ENCODE measurements at regions not wholly inside any gene's neighbourhood (a gene's known extent, or its start where the extent isn't known, plus 50 kb on each side); places are given as distances from the start of the nearest gene placed in this dataset.

- TF ChIP-seq SNAI2 (CRISPR knock-in tag; IDR thresholded peaks at IDR 0.05) (no peak), ZFP3 (CRISPR knock-in tag; IDR thresholded peaks at IDR 0.05) (no peak), PPARA (CRISPR knock-in tag; IDR thresholded peaks at IDR 0.05; ENCODE audit: borderline replicate concordance) (no peak), ARNTL (CRISPR knock-in tag; IDR thresholded peaks at IDR 0.05; ENCODE audit: borderline replicate concordance, low read depth) (no peak), ZNF8 (CRISPR knock-in tag; IDR thresholded peaks at IDR 0.05) (no peak)
- no peak for ATAC-seq
Observed at GRCh38 chr5:174816858-174817257, 92.5 kb downstream of the MSX2 start.

GRCh38 chr5:174811438-174811837 is 87.1 kb downstream of the MSX2 start:
- ATAC-seq: no peak
- no peak for TF ChIP-seq ZNF8 (CRISPR knock-in tag; IDR thresholded peaks at IDR 0.05)
- no peak for TF ChIP-seq CSRNP3 (CRISPR knock-in tag; IDR thresholded peaks at IDR 0.05)
- no peak for TF ChIP-seq RARB (CRISPR knock-in tag; IDR thresholded peaks at IDR 0.05)
- no peak for TF ChIP-seq CSDC2 (CRISPR knock-in tag; IDR thresholded peaks at IDR 0.05)
- no peak for TF ChIP-seq OSR1 (CRISPR knock-in tag; IDR thresholded peaks at IDR 0.05)
- no peak for TF ChIP-seq PPARA (CRISPR knock-in tag; IDR thresholded peaks at IDR 0.05; ENCODE audit: borderline replicate concordance)
- TF ChIP-seq PATZ1 (CRISPR knock-in tag; IDR thresholded peaks at IDR 0.05; ENCODE audit: borderline replicate concordance): no peak
- TF ChIP-seq SNAI2 (CRISPR knock-in tag; IDR thresholded peaks at IDR 0.05): no peak
- no peak for TF ChIP-seq TOX (CRISPR knock-in tag; IDR thresholded peaks at IDR 0.05; ENCODE audit: borderline replicate concordance)
- no peak for TF ChIP-seq ISL1 (CRISPR knock-in tag; IDR thresholded peaks at IDR 0.05)
- no peak for TF ChIP-seq BACH2 (CRISPR knock-in tag; IDR thresholded peaks at IDR 0.05; ENCODE audit: borderline replicate concordance)
- no peak for TF ChIP-seq CREB5 (CRISPR knock-in tag; IDR thresholded peaks at IDR 0.05; ENCODE audit: low read depth)
- TF ChIP-seq GLIS3 (CRISPR knock-in tag; IDR thresholded peaks at IDR 0.05): no peak
- TF ChIP-seq ZFP3 (CRISPR knock-in tag; IDR thresholded peaks at IDR 0.05): no peak
- TF ChIP-seq ZFP30 (CRISPR knock-in tag; IDR thresholded peaks at IDR 0.05): no peak

GRCh38 chr5:174810796-174811195 is 86.4 kb downstream of the MSX2 start:
- no peak for ATAC-seq
- TF ChIP-seq ZNF8 (CRISPR knock-in tag; IDR thresholded peaks at IDR 0.05) (no peak), SNAI2 (CRISPR knock-in tag; IDR thresholded peaks at IDR 0.05) (no peak), CSRNP3 (CRISPR knock-in tag; IDR thresholded peaks at IDR 0.05) (no peak), OSR1 (CRISPR knock-in tag; IDR thresholded peaks at IDR 0.05) (no peak), PPARA (CRISPR knock-in tag; IDR thresholded peaks at IDR 0.05; ENCODE audit: borderline replicate concordance) (no peak), ESRRG (CRISPR knock-in tag; IDR thresholded peaks at IDR 0.05) (no peak), RARB (CRISPR knock-in tag; IDR thresholded peaks at IDR 0.05) (no peak), TCF4 (CRISPR knock-in tag; IDR thresholded peaks at IDR 0.05; ENCODE audit: borderline replicate concordance) (no peak), POU6F1 (CRISPR knock-in tag; IDR thresholded peaks at IDR 0.05; ENCODE audit: borderline replicate concordance, low read depth) (no peak), ZNF70 (CRISPR knock-in tag; IDR thresholded peaks at IDR 0.05) (no peak), ISL1 (CRISPR knock-in tag; IDR thresholded peaks at IDR 0.05) (no peak), CSDC2 (CRISPR knock-in tag; IDR thresholded peaks at IDR 0.05) (no peak), TSHZ2 (CRISPR knock-in tag; IDR thresholded peaks at IDR 0.05) (no peak)
